Neural cell (in vitro differentiated cells): ENCODE measurements at regions not wholly inside any gene's neighbourhood (a gene's known extent, or its start where the extent isn't known, plus 50 kb on each side); places are given as distances from the start of the nearest gene placed in this dataset.
A peak's percentile ranks its signal among the peaks of the same experiment; 100 is the strongest.

Experiments
- H2AFZ ChIP-seq: fragments of 200-600, 300-800 bp; sonication (generic), shearing (Covaris generic); 2 replicates; pipeline ENCODE4 v1.6.0; 2014; ENCODE audit warnings: low read depth, mild to moderate bottlenecking, antibody characterized with exemption, low read length, moderate library complexity
- H3F3A ChIP-seq: fragments of 200-600 bp; shearing (Covaris generic); 2 replicates; pipeline ENCODE4 v1.6.1; 2016; ENCODE audit warnings: mild to moderate bottlenecking, moderate library complexity, mixed read lengths, antibody characterized with exemption, low read length; ENCODE audit not compliant: insufficient read depth, poor library complexity, severe bottlenecking
- H3K27ac ChIP-seq: fragments of 200-600, 300-800 bp; sonication (generic), shearing (Covaris generic); 2 replicates; pipeline ENCODE4 v1.5.1; 2014; ENCODE audit warnings: mild to moderate bottlenecking, low read length, moderate library complexity
- H3K27me3 ChIP-seq: fragments of 300-800, 200-600 bp; sonication (generic), shearing (Covaris generic); 2 replicates; pipeline ENCODE4 v1.6.0; 2014; ENCODE audit warnings: mild to moderate bottlenecking, low read depth, low read length, moderate library complexity; ENCODE audit not compliant: insufficient read depth
- H3K36me3 ChIP-seq: fragments of 300-800, 200-600 bp; sonication (generic), shearing (Covaris generic); 2 replicates; pipeline ENCODE4 v1.5.1; 2014; ENCODE audit warnings: mild to moderate bottlenecking, antibody characterized with exemption, low read length, moderate library complexity; ENCODE audit not compliant: insufficient read depth
- H3K4me2 ChIP-seq: fragments of 300-800, 200-600 bp; sonication (generic), shearing (Covaris generic); 2 replicates; pipeline ENCODE4 v1.6.0; 2014; ENCODE audit warnings: mild to moderate bottlenecking, low read length
- H3K4me3 ChIP-seq: fragments of 300-800, 200-600 bp; sonication (generic), shearing (Covaris generic); 2 replicates; pipeline ENCODE4 v1.5.1; 2014; ENCODE audit warnings: mild to moderate bottlenecking, low read length, moderate library complexity
- H3K79me2 ChIP-seq: fragments of 200-600 bp; shearing (Covaris generic); replicated peaks from 2 replicates; pipeline ENCODE4 v1.6.0; 2014; ENCODE audit warnings: mild to moderate bottlenecking, low read length, moderate library complexity; ENCODE audit not compliant: insufficient read depth
- H3K9ac ChIP-seq: fragments of 300-800, 200-600 bp; sonication (generic), shearing (Covaris generic); 2 replicates; pipeline ENCODE4 v1.6.1; 2016; ENCODE audit warnings: mild to moderate bottlenecking, low read length, mixed read lengths
- H3K9me2 ChIP-seq: fragments of 200-600 bp; shearing (Covaris generic); 2 replicates; pipeline ENCODE4 v1.6.1; 2016; ENCODE audit warnings: mild to moderate bottlenecking, low read length, mixed read lengths; ENCODE audit not compliant: insufficient read depth
- H3K9me3 ChIP-seq: fragments of 200-600, 300-800 bp; sonication (generic), shearing (Covaris generic); 2 replicates; pipeline ENCODE4 v1.6.1; 2016; ENCODE audit warnings: mild to moderate bottlenecking, mixed run types, low read length, moderate library complexity, mixed read lengths
- H4K20me1 ChIP-seq: fragments of 200-600 bp; shearing (Covaris generic); 2 replicates; pipeline ENCODE4 v1.6.1; 2016; ENCODE audit warnings: mild to moderate bottlenecking, mixed run types; ENCODE audit not compliant: insufficient read depth
- EP300 ChIP-seq: fragments of 450-650 bp; conservative IDR thresholded peaks from 2 replicates; pipeline ENCODE4 v1.6.1; 2014; ENCODE audit warnings: antibody characterized with exemption, mild to moderate bottlenecking, moderate library complexity; ENCODE audit not compliant: poor library complexity, severe bottlenecking
- EZH2 ChIP-seq: fragments of 200-600, 300-800 bp; shearing (Covaris generic), sonication (generic); IDR thresholded peaks from 2 replicates; pipeline ENCODE4 v1.6.1; 2014; ENCODE audit warnings: antibody characterized with exemption, low read length, borderline replicate concordance, mild to moderate bottlenecking; ENCODE audit not compliant: insufficient read depth, poor library complexity, severe bottlenecking
- MXI1 ChIP-seq: fragments of 450-650 bp; conservative IDR thresholded peaks from 2 replicates; pipeline ENCODE4 v1.6.1; 2014; ENCODE audit warnings: antibody characterized with exemption, mild to moderate bottlenecking; ENCODE audit not compliant: poor library complexity, severe bottlenecking
- POLR2AphosphoS5 ChIP-seq: IDR thresholded peaks from 2 replicates; pipeline ENCODE4 v1.6.1; 2012
- RAD21 ChIP-seq: fragments of 450-650 bp; conservative IDR thresholded peaks from 2 replicates; pipeline ENCODE4 v1.6.1; 2014; ENCODE audit warnings: antibody characterized with exemption, mild to moderate bottlenecking, moderate library complexity
- SMC3 ChIP-seq: fragments of 450-650 bp; conservative IDR thresholded peaks from 2 replicates; pipeline ENCODE4 v1.6.1; 2014; ENCODE audit warnings: antibody characterized with exemption, mild to moderate bottlenecking, moderate library complexity; ENCODE audit not compliant: poor library complexity
- TAF1 ChIP-seq: IDR thresholded peaks from 2 replicates; pipeline ENCODE4 v1.6.1; 2012; ENCODE audit warnings: low read depth
- TF ChIP-seq, protein P1 (sequence below): IDR thresholded peaks from 2 replicates; pipeline ENCODE4 v1.6.1; 2012; ENCODE audit warnings: borderline replicate concordance
- TF ChIP-seq, protein P2 (sequence below): fragments of 450-650 bp; IDR thresholded peaks from 2 replicates; pipeline ENCODE4 v1.5.1; 2014; ENCODE audit warnings: antibody characterized with exemption, mild to moderate bottlenecking, moderate library complexity; ENCODE audit not compliant: poor library complexity, severe bottlenecking

DNA sequence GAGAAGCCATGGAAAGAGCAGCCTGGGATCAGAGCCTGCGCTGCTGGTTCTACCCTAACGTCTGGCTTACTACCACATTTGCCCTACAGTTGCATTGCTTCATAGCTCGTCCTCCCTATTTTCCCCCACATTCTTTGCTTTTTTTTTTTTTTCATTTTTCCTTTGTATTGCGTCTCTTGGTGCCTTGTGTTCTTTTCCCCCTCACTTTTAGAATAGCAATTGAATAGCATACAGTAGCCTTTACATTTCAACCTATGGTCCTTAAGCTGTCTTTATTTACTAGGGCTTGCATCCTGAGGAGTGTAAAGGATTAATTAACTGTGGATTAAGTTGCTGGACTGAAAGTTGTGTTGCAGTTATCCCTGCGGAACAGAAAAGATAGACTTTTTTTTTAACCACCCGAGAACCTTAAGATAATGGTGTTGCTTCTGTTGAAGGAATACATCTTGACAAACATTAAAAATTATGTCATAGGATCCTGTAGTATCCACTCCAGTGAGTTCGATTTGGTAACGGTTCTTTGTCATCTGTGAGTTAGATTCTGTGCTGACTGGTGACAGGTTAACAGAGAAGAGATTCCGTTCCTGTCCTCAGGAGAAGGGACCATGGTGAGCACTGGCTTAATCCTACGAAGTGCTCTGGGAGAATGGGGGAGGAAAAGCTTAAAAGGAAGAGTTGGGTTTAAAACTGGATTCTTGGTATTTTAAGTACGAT is 417.4 kb upstream of the NAALADL2 start:
- no peaks in the 10 kb centered on the region for H3K9me2 ChIP-seq
- no peak for TF ChIP-seq POLR2AphosphoS5
- TF ChIP-seq, protein P1, sequence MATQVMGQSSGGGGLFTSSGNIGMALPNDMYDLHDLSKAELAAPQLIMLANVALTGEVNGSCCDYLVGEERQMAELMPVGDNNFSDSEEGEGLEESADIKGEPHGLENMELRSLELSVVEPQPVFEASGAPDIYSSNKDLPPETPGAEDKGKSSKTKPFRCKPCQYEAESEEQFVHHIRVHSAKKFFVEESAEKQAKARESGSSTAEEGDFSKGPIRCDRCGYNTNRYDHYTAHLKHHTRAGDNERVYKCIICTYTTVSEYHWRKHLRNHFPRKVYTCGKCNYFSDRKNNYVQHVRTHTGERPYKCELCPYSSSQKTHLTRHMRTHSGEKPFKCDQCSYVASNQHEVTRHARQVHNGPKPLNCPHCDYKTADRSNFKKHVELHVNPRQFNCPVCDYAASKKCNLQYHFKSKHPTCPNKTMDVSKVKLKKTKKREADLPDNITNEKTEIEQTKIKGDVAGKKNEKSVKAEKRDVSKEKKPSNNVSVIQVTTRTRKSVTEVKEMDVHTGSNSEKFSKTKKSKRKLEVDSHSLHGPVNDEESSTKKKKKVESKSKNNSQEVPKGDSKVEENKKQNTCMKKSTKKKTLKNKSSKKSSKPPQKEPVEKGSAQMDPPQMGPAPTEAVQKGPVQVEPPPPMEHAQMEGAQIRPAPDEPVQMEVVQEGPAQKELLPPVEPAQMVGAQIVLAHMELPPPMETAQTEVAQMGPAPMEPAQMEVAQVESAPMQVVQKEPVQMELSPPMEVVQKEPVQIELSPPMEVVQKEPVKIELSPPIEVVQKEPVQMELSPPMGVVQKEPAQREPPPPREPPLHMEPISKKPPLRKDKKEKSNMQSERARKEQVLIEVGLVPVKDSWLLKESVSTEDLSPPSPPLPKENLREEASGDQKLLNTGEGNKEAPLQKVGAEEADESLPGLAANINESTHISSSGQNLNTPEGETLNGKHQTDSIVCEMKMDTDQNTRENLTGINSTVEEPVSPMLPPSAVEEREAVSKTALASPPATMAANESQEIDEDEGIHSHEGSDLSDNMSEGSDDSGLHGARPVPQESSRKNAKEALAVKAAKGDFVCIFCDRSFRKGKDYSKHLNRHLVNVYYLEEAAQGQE: no peak
- TF ChIP-seq SMC3: no peak
- TF ChIP-seq MXI1: peak; percentile 3
- peak; percentile 36 for TF ChIP-seq RAD21
- TF ChIP-seq EP300: no peak
- TF ChIP-seq, protein P2, sequence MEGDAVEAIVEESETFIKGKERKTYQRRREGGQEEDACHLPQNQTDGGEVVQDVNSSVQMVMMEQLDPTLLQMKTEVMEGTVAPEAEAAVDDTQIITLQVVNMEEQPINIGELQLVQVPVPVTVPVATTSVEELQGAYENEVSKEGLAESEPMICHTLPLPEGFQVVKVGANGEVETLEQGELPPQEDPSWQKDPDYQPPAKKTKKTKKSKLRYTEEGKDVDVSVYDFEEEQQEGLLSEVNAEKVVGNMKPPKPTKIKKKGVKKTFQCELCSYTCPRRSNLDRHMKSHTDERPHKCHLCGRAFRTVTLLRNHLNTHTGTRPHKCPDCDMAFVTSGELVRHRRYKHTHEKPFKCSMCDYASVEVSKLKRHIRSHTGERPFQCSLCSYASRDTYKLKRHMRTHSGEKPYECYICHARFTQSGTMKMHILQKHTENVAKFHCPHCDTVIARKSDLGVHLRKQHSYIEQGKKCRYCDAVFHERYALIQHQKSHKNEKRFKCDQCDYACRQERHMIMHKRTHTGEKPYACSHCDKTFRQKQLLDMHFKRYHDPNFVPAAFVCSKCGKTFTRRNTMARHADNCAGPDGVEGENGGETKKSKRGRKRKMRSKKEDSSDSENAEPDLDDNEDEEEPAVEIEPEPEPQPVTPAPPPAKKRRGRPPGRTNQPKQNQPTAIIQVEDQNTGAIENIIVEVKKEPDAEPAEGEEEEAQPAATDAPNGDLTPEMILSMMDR: no peak
- no peak for TF ChIP-seq TAF1
- TF ChIP-seq EZH2: no peak
- peak overlapping the region; percentile 67 for H2AFZ ChIP-seq
- H3K36me3 ChIP-seq: no peaks in the 10 kb centered on the region
- peak overlapping the region; percentile 53 for H3K27ac ChIP-seq
- H3K79me2 ChIP-seq: no peaks in the 10 kb centered on the region
- no peaks in the 10 kb centered on the region for H4K20me1 ChIP-seq
- H3F3A ChIP-seq: no peaks in the 10 kb centered on the region
- H3K9me3 ChIP-seq: no peaks in the 10 kb centered on the region
- H3K27me3 ChIP-seq: no peaks in the 10 kb centered on the region
- H3K4me2 ChIP-seq: peak overlapping the region; percentile 50
- peak overlapping the region; percentile 79 for H3K4me3 ChIP-seq
- H3K9ac ChIP-seq: peak overlapping the region; percentile 59

DNA sequence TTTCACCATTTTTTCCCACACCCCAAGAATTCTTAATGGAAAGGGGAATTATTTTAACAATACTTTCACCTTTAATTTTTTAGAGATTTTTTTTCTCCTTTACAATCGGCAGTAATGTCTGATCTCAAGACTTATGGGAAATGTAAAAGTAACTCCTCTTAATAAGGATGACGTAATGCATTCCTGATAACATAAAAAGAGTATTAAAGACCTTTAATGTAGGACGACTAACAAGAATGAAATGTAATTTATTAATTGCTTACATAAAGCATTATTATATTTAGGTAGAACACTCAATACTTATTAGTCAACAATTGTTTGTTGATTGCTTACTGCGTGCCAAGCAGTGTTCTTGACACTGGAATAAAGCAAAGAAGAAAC is 416.8 kb upstream of the NAALADL2 start:
- Histone ChIP-seq H3F3A (no peaks in the 10 kb centered on the region), H3K79me2 (no peaks in the 10 kb centered on the region), H3K9me3 (no peaks in the 10 kb centered on the region), H4K20me1 (no peaks in the 10 kb centered on the region), H3K36me3 (no peaks in the 10 kb centered on the region), H3K27me3 (no peaks in the 10 kb centered on the region), H3K4me2 (peak overlapping the region; percentile 50), H2AFZ (no peak overlapping the region), H3K9me2 (no peaks in the 10 kb centered on the region), H3K27ac (peak overlapping the region; percentile 53), H3K4me3 (peak overlapping the region; percentile 79), H3K9ac (peak overlapping the region; percentile 59)
- TF ChIP-seq SMC3 (no peak), RAD21 (no peak), EP300 (no peak), TAF1 (no peak), POLR2AphosphoS5 (no peak), MXI1 (no peak), EZH2 (no peak)
- TF ChIP-seq, protein P2: no peak
- TF ChIP-seq, protein P1: no peak
